Endothelial cell of umbilical vein (primary cell): ENCODE measurements at regions not wholly inside any gene's neighbourhood (a gene's known extent, or its start where the extent isn't known, plus 50 kb on each side); places are given as distances from the start of the nearest gene placed in this dataset.

Experiments
- BruUV-seq: library from RNA; stranded (reverse); fragments of 400-500 nt; replicated peaks from 2 replicates; lab custom pipeline; 2021; lab: Mats Ljungman, UMichigan
- CTCF ChIA-PET: fragments of 300-600, 350-600 bp; sonication (Branson Sonifier 250); formaldehyde crosslinking; loops from one replicate; lab custom pipeline; 2021; ENCODE audit warnings: antibody characterized with exemption, inconsistent platforms; lab: Charles Lee
- POLR2A ChIA-PET: fragments of 300-600, 350-600 bp; sonication (Branson Sonifier 250); formaldehyde crosslinking; loops from one replicate; lab custom pipeline; 2021; ENCODE audit warnings: antibody characterized with exemption, inconsistent platforms; lab: Charles Lee
- DNase-seq: peaks from one replicate; pipeline ENCODE4 v3.0.0-alpha.2; 2011; ENCODE audit warnings: low read depth, low spot score
- FAIRE-seq: peaks from 2 replicates; lab custom pipeline; 2011; peaks lifted over from hg19 to GRCh38; lab: Jason Lieb, UNC
- H2AFZ ChIP-seq: 2 replicates; pipeline ENCODE4 v1.6.0; 2012; ENCODE audit warnings: low read depth, low read length, control low read depth, inconsistent platforms
- H3K27ac ChIP-seq: 2 replicates; pipeline ENCODE4 v1.5.1; 2011; ENCODE audit warnings: low read depth, mild to moderate bottlenecking, control low read depth, low read length, moderate library complexity; ENCODE audit not compliant: insufficient read depth
- H3K27me3 ChIP-seq, 2 experiments: 2 replicates each; pipeline versions ENCODE4 v1.6.0 to v1.6.1; 2011; ENCODE audit warnings: low read length in 2 of 2, mixed read lengths in 1 of 2; ENCODE audit not compliant: control insufficient read depth in 2 of 2, insufficient read depth in 2 of 2
- H3K36me3 ChIP-seq, 2 experiments: 2 replicates in 1 of 2; 3 replicates in 1 of 2; pipeline ENCODE4 v1.5.1; 2011; ENCODE audit warnings: low read length in 2 of 2, mild to moderate bottlenecking in 1 of 2, moderate library complexity in 1 of 2; ENCODE audit not compliant: control insufficient read depth in 2 of 2, insufficient read depth in 2 of 2; ENCODE audit errors: extremely low read depth in 1 of 2
- H3K4me1 ChIP-seq: 3 replicates; pipeline ENCODE4 v1.5.1; 2011; ENCODE audit warnings: mild to moderate bottlenecking, low read length; ENCODE audit not compliant: control insufficient read depth, insufficient read depth; ENCODE audit errors: extremely low read depth
- H3K4me2 ChIP-seq: 2 replicates; pipeline ENCODE4 v1.6.1; 2011; ENCODE audit warnings: low read length, control low read depth, mixed read lengths; ENCODE audit not compliant: insufficient read depth
- H3K4me3 ChIP-seq, 3 experiments: fragments of 200-600 bp in 1 of 3; sonication (generic), shearing (Covaris generic) in 1 of 3; replicated peaks in 1 of 3; 2 replicates each; pipeline ENCODE4 v1.5.1; 2011 to 2016; ENCODE audit warnings: control low read depth in 3 of 3, low read length in 3 of 3, mild to moderate bottlenecking in 2 of 3, inconsistent platforms in 1 of 3, low read depth in 1 of 3, moderate library complexity in 1 of 3; ENCODE audit not compliant: insufficient read depth in 1 of 3
- H3K79me2 ChIP-seq: 2 replicates; pipeline ENCODE4 v1.6.0; 2012; ENCODE audit warnings: low read length, inconsistent platforms; ENCODE audit not compliant: control insufficient read depth, insufficient read depth
- H3K9ac ChIP-seq: replicated peaks from 2 replicates; pipeline ENCODE3; 2011; ENCODE audit warnings: low read length, control low read depth; ENCODE audit not compliant: insufficient read depth; ENCODE audit errors: extremely low read depth
- H3K9me1 ChIP-seq: replicated peaks from 3 replicates; pipeline ENCODE4 v1.6.0; 2011; ENCODE audit warnings: mild to moderate bottlenecking, low read length; ENCODE audit not compliant: control insufficient read depth, insufficient read depth; ENCODE audit errors: extremely low read depth
- H3K9me3 ChIP-seq: replicated peaks from 2 replicates; pipeline ENCODE4 v1.5.1; 2012; ENCODE audit warnings: low read length, inconsistent platforms; ENCODE audit not compliant: control insufficient read depth, insufficient read depth
- H4K20me1 ChIP-seq: replicated peaks from 2 replicates; pipeline ENCODE3; 2011; ENCODE audit warnings: mild to moderate bottlenecking, low read length; ENCODE audit not compliant: control insufficient read depth, insufficient read depth; ENCODE audit errors: extremely low read depth
- CTCF ChIP-seq, 2 donors: IDR thresholded peaks; 1 replicate in 1 of 2; 2 replicates in 1 of 2; pipeline ENCODE4 v1.5.1; 2011; ENCODE audit warnings: low read length in 2 of 2, mild to moderate bottlenecking in 2 of 2, moderate library complexity in 2 of 2, control low read depth in 1 of 2, inconsistent platforms in 1 of 2, low read depth in 1 of 2; ENCODE audit not compliant: insufficient read depth in 1 of 2; ENCODE audit errors: extremely low read depth in 1 of 2
- EZH2 ChIP-seq: IDR thresholded peaks from 2 replicates; pipeline ENCODE4 v1.6.1; 2012; ENCODE audit warnings: borderline replicate concordance, low read depth, mild to moderate bottlenecking, moderate library complexity, low read length, inconsistent platforms; ENCODE audit not compliant: severe bottlenecking
- FOS ChIP-seq: IDR thresholded peaks from 2 replicates; pipeline ENCODE4 v1.6.1; 2011; ENCODE audit warnings: mild to moderate bottlenecking, low read length, moderate library complexity, borderline replicate concordance; ENCODE audit not compliant: insufficient read depth
- GATA2 ChIP-seq: IDR thresholded peaks from 2 replicates; pipeline ENCODE4 v1.7.0; 2011; ENCODE audit warnings: low read depth, mild to moderate bottlenecking, moderate library complexity, mixed read lengths, low read length; ENCODE audit not compliant: insufficient read length, insufficient read depth
- JUN ChIP-seq: IDR thresholded peaks from 2 replicates; pipeline ENCODE4 v1.6.1; 2011; ENCODE audit warnings: borderline replicate concordance, low read depth; ENCODE audit not compliant: insufficient read length, insufficient read depth
- MAX ChIP-seq: IDR thresholded peaks from 2 replicates; pipeline ENCODE4 v1.6.1; 2011; ENCODE audit not compliant: insufficient read depth, insufficient read length
- MYC ChIP-seq: IDR thresholded peaks from one replicate; pipeline ENCODE4 v1.6.1; 2011; ENCODE audit warnings: mild to moderate bottlenecking, low read depth, low read length
- POLR2A ChIP-seq: IDR thresholded peaks from 2 replicates; pipeline ENCODE4 v1.6.1; 2012; ENCODE audit warnings: low read depth, mild to moderate bottlenecking, control low read depth, low read length
- POLR2AphosphoS5 ChIP-seq: IDR thresholded peaks from 2 replicates; pipeline ENCODE4 v1.6.1; 2012; ENCODE audit warnings: low read depth, mild to moderate bottlenecking, control low read depth, low read length, moderate library complexity; ENCODE audit not compliant: insufficient read depth
- dilution Hi-C: fragments of 300-500 bp; cut with MboI; formaldehyde crosslinking; loops from one replicate; pipeline ENCODE4 v1.15.0; 2019; ENCODE audit warnings: low sequenced_read_pairs; ENCODE audit not compliant: extremely low pct_ligation_motif_present
- intact Hi-C: fragments of 100-400 bp; cut with micrococcal nuclease; formaldehyde crosslinking; loops from one replicate; pipeline ENCODE4 v1.10.0; 2022

- ChIA-PET POLR2A (no interaction called here), CTCF (interaction anchor here (0.6 kb wide), 1 partner anchor 468 kb away, joined by 4 read pairs; no protein-coding TSS in a partner anchor)
- H3K36me3 ChIP-seq = no peaks in the 10 kb centered on the region
- TF ChIP-seq FOS = no peak
- no peak for TF ChIP-seq CTCF (IDR thresholded peaks at IDR 0.05; ENCODE audit: extremely low read depth in 1 of 2, insufficient read depth in 1 of 2, low read depth in 1 of 2, low read length in 2 of 2)
- TF ChIP-seq JUN = no peak
- no peak for TF ChIP-seq POLR2AphosphoS5
- TF ChIP-seq EZH2 = no peak
- TF ChIP-seq POLR2A = no peak
- no peak for TF ChIP-seq MYC
- TF ChIP-seq MAX = no peak
- TF ChIP-seq GATA2 = no peak
- H2AFZ ChIP-seq = no peak overlapping the region
- H3K4me3 ChIP-seq = no peak overlapping the region
- H3K4me1 ChIP-seq = no peaks in the 10 kb centered on the region
- H3K9ac ChIP-seq = no peak overlapping the region
- no TSS peak for BruUV-seq
- H3K27ac ChIP-seq = no peak overlapping the region
- no peak for FAIRE-seq
- H3K27me3 ChIP-seq = no peaks in the 10 kb centered on the region
- dilution Hi-C loops = no loop called here
- intact Hi-C loops = no loop called here
- no peaks in the 10 kb centered on the region for H3K9me3 ChIP-seq
- no peaks in the 10 kb centered on the region for H4K20me1 ChIP-seq
- no peak overlapping the region for H3K4me2 ChIP-seq
- H3K79me2 ChIP-seq = no peaks in the 10 kb centered on the region
- H3K9me1 ChIP-seq = no peaks in the 10 kb centered on the region
- no peak for DNase-seq
These were observed 162.1 kb upstream of the FOXK1 start for GRCh38 chr7:4519819-4520520.
